WI38 (cell line): ENCODE measurements at regions not wholly inside any gene's neighbourhood (a gene's known extent, or its start where the extent isn't known, plus 50 kb on each side); places are given as distances from the start of the nearest gene placed in this dataset.

ENCODE experiments used
- H3K4me3 ChIP-seq: 2 replicates; pipeline ENCODE4 v1.5.1; 2011; ENCODE audit warnings: low read depth, mild to moderate bottlenecking, control low read depth, low read length
- CTCF ChIP-seq: IDR thresholded peaks from 2 replicates; pipeline ENCODE4 v1.5.1; 2012; ENCODE audit warnings: low read depth, mild to moderate bottlenecking, control low read depth, low read length

- TF ChIP-seq CTCF = peak; percentile 49
- H3K4me3 ChIP-seq = no peak overlapping the region
Observed at GRCh38 chr15:57865294-57865693, 158.8 kb downstream of the POLR2M start.

GRCh38 chr15:57866149-57866736 lies 159.7 kb downstream of the POLR2M start:
- peak; percentile 88 for TF ChIP-seq CTCF
- no peak overlapping the region for H3K4me3 ChIP-seq

- no peak overlapping the region for H3K4me3 ChIP-seq
- no peak for TF ChIP-seq CTCF
Observed at GRCh38 chr15:57867970-57868798, 161.7 kb downstream of the POLR2M start.

- no peak overlapping the region for H3K4me3 ChIP-seq
- TF ChIP-seq CTCF = no peak
Observed at GRCh38 chr15:57870667-57871066, 164.2 kb downstream of the POLR2M start.

GRCh38 chr15:57872281-57873030 lies 165.9 kb downstream of the POLR2M start:
- H3K4me3 ChIP-seq = no peak overlapping the region
- TF ChIP-seq CTCF = no peak

- TF ChIP-seq CTCF = no peak
- H3K4me3 ChIP-seq = no peak overlapping the region
Observed at GRCh38 chr15:57873564-57874209, 167.2 kb downstream of the POLR2M start.
